ENCODE measurements at regions not wholly inside any gene's neighbourhood (a gene's known extent, or its start where the extent isn't known, plus 50 kb on each side); places are given as distances from the start of the nearest gene placed in this dataset.
A peak's percentile ranks its signal among the peaks of the same experiment; 100 is the strongest.

- Histone ChIP-seq H3K27me3 (ENCODE audit: insufficient read depth, low read length) (no peaks in the 10 kb centered on the region), H4K8ac (replicated peaks; ENCODE audit: insufficient read length, low read depth, low read length) (peak overlapping the region; percentile 71), H3K79me2 (ENCODE audit: insufficient read depth, low read length) (no peaks in the 10 kb centered on the region), H2BK5ac (ENCODE audit: insufficient read length, low read length) (no peak overlapping the region), H3T11ph (ENCODE audit: low read length) (no peak overlapping the region), H2BK15ac (ENCODE audit: low read depth, low read length) (no peak overlapping the region), H4K91ac (ENCODE audit: insufficient read length, low read depth, low read length) (no peak overlapping the region), H3K27ac (ENCODE audit: insufficient read length, low read depth, low read length) (no peak overlapping the region), H2BK20ac (ENCODE audit: low read depth, low read length, poor library complexity, severe bottlenecking) (no peak overlapping the region), H4K20me1 (ENCODE audit: control insufficient read depth, insufficient read depth, insufficient read length) (no peaks in the 10 kb centered on the region), H2AFZ (ENCODE audit: low read length) (no peak overlapping the region), H3K9me3 (ENCODE audit: control insufficient read depth, low read depth, low read length) (no peaks in the 10 kb centered on the region), H3K56ac (ENCODE audit: insufficient read length, low read depth, low read length) (no peak overlapping the region), H3K4me2 (ENCODE audit: insufficient read depth, insufficient read length, low read length) (no peak overlapping the region), H3K4me1 (ENCODE audit: insufficient read depth, low read length) (no peaks in the 10 kb centered on the region), H3K4ac (ENCODE audit: low read depth, low read length) (no peak overlapping the region), H3K79me1 (ENCODE audit: insufficient read depth, low read depth, low read length, poor library complexity, severe bottlenecking) (no peaks in the 10 kb centered on the region), H2BK120ac (ENCODE audit: low read depth, low read length, poor library complexity, severe bottlenecking) (no peak overlapping the region), H3K18ac (ENCODE audit: insufficient read length, low read depth, low read length) (no peak overlapping the region), H4K5ac (ENCODE audit: insufficient read length, low read depth, low read length) (no peak overlapping the region), H2AK5ac (ENCODE audit: insufficient read length, low read length) (no peak overlapping the region), H3K23me2 (ENCODE audit: insufficient read length, low read depth, low read length, poor library complexity, severe bottlenecking) (no peaks in the 10 kb centered on the region), H3K9ac (ENCODE audit: extremely low read depth, insufficient read length, low read length) (no peak overlapping the region), H3K14ac (ENCODE audit: insufficient read depth, low read length) (no peak overlapping the region; the same call in 1 of the 2 replicates), H2BK12ac (ENCODE audit: insufficient read length, low read depth, low read length) (no peak overlapping the region), H3K23ac (ENCODE audit: insufficient read length, low read depth, low read length) (no peak overlapping the region)
- H3K36me3 Mint-ChIP-seq (ENCODE audit: insufficient read depth in 1 of 3, low read depth in 3 of 3), result peaks cover 0 to 1% (median 0%) of the 10 kb centered on the region in 3 experiments; a peak in 2 of 7 replicates
- no peak overlapping the region for H3K27ac Mint-ChIP-seq
- no peak overlapping the region for H3K4me3 Mint-ChIP-seq
- DNase-seq, result no peak
- TF ChIP-seq, protein P1, sequence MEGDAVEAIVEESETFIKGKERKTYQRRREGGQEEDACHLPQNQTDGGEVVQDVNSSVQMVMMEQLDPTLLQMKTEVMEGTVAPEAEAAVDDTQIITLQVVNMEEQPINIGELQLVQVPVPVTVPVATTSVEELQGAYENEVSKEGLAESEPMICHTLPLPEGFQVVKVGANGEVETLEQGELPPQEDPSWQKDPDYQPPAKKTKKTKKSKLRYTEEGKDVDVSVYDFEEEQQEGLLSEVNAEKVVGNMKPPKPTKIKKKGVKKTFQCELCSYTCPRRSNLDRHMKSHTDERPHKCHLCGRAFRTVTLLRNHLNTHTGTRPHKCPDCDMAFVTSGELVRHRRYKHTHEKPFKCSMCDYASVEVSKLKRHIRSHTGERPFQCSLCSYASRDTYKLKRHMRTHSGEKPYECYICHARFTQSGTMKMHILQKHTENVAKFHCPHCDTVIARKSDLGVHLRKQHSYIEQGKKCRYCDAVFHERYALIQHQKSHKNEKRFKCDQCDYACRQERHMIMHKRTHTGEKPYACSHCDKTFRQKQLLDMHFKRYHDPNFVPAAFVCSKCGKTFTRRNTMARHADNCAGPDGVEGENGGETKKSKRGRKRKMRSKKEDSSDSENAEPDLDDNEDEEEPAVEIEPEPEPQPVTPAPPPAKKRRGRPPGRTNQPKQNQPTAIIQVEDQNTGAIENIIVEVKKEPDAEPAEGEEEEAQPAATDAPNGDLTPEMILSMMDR (conservative IDR thresholded peaks at IDR 0.05), result no peak
- H3K9me3 Mint-ChIP-seq, result peaks cover 2 to 3% of the 10 kb centered on the region in 2 experiments; a peak in 1 of 5 replicates
- WGBS (ENCODE audit: extremely low coverage, insufficient read length, low lambda C conversion rate), result no CpG with 5 or more reads among the region's 7 CpGs
- peaks cover 2% of the 10 kb centered on the region; the same call in 1 of the 2 replicates for H3K27me3 Mint-ChIP-seq (ENCODE audit: low read depth)
- no peaks in the 10 kb centered on the region for H3K4me1 Mint-ChIP-seq
Observed at GRCh38 chr9:16335788-16336580, 534.5 kb downstream of the BNC2 start.
